ENCODE measurements at regions not wholly inside any gene's neighbourhood (a gene's known extent, or its start where the extent isn't known, plus 50 kb on each side); places are given as distances from the start of the nearest gene placed in this dataset.

DNA sequence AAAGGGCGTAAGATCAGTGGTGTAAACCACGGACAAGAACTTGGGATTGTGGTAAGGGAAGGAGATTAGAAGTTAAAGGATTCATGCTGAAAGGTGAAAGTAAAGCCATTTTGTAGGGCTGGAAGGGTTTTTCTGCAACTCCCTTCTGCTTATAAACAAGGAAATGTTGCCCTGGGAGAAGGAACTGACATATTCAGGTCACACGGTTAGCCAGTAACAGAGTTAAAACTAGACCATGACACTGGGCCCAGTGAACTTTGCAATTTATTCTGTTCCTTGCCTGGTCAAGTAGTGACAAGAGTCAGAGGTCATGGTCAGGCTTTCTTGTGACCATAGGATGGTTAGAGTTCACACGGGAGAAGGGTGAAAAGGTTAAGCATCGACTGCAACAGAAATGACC, 323.3 kb downstream of the DMRT2 start (continued):
- TF ChIP-seq, protein P1, sequence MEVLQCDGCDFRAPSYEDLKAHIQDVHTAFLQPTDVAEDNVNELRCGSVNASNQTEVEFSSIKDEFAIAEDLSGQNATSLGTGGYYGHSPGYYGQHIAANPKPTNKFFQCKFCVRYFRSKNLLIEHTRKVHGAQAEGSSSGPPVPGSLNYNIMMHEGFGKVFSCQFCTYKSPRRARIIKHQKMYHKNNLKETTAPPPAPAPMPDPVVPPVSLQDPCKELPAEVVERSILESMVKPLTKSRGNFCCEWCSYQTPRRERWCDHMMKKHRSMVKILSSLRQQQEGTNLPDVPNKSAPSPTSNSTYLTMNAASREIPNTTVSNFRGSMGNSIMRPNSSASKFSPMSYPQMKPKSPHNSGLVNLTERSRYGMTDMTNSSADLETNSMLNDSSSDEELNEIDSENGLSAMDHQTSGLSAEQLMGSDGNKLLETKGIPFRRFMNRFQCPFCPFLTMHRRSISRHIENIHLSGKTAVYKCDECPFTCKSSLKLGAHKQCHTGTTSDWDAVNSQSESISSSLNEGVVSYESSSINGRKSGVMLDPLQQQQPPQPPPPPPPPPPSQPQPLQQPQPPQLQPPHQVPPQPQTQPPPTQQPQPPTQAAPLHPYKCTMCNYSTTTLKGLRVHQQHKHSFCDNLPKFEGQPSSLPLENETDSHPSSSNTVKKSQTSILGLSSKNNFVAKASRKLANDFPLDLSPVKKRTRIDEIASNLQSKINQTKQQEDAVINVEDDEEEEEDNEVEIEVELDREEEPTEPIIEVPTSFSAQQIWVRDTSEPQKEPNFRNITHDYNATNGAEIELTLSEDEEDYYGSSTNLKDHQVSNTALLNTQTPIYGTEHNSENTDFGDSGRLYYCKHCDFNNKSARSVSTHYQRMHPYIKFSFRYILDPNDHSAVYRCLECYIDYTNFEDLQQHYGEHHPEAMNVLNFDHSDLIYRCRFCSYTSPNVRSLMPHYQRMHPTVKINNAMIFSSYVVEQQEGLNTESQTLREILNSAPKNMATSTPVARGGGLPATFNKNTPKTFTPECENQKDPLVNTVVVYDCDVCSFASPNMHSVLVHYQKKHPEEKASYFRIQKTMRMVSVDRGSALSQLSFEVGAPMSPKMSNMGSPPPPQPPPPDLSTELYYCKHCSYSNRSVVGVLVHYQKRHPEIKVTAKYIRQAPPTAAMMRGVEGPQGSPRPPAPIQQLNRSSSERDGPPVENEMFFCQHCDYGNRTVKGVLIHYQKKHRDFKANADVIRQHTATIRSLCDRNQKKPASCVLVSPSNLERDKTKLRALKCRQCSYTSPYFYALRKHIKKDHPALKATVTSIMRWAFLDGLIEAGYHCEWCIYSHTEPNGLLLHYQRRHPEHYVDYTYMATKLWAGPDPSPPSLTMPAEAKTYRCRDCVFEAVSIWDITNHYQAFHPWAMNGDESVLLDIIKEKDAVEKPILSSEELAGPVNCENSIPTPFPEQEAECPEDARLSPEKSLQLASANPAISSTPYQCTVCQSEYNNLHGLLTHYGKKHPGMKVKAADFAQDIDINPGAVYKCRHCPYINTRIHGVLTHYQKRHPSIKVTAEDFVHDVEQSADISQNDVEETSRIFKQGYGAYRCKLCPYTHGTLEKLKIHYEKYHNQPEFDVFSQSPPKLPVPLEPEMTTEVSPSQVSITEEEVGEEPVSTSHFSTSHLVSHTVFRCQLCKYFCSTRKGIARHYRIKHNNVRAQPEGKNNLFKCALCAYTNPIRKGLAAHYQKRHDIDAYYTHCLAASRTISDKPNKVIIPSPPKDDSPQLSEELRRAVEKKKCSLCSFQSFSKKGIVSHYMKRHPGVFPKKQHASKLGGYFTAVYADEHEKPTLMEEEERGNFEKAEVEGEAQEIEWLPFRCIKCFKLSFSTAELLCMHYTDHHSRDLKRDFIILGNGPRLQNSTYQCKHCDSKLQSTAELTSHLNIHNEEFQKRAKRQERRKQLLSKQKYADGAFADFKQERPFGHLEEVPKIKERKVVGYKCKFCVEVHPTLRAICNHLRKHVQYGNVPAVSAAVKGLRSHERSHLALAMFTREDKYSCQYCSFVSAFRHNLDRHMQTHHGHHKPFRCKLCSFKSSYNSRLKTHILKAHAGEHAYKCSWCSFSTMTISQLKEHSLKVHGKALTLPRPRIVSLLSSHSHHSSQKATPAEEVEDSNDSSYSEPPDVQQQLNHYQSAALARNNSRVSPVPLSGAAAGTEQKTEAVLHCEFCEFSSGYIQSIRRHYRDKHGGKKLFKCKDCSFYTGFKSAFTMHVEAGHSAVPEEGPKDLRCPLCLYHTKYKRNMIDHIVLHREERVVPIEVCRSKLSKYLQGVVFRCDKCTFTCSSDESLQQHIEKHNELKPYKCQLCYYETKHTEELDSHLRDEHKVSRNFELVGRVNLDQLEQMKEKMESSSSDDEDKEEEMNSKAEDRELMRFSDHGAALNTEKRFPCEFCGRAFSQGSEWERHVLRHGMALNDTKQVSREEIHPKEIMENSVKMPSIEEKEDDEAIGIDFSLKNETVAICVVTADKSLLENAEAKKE (CRISPR knock-in tag; IDR thresholded peaks at IDR 0.05): no peak
- TF ChIP-seq STAT1 (IDR thresholded peaks at IDR 0.05; ENCODE audit: unreplicated experiment) (no peak), EZH2 (IDR thresholded peaks at IDR 0.05; ENCODE audit: low read depth, unreplicated experiment) (no peak)

DNA sequence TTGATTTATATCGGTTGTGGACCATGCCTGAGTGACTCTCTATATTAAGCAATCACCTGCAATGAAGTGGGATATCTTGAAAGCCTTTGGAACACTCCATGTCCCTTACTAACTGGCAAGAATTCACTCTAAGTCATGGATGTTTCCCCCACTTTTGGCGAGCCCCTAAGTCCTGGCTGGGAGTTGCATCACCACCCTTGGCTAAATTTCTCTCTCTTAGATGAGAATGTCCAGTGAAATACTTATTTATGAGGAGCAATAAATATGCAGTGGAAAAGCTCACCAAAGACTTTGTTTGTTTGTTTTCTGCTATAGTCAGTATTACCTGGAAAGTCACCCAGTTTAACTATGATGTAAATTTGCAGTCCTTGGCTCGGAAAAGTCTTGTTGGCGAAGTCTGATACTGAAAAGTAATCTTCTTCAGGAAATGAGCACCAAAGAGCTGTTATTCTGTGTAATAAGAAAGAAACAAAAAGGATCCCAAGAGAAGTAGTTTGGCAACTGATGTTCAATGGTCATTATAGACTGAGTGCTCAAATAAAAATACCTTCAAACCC, 333.8 kb downstream of the DMRT2 start:
- H3K27ac ChIP-seq (ENCODE audit: low read depth): no peak overlapping the region
- H3K4me3 Mint-ChIP-seq: no peak overlapping the region
- no peaks in the 10 kb centered on the region for H3K27me3 ChIP-seq (ENCODE audit: insufficient read depth)
- H3K4me1 ChIP-seq (ENCODE audit: insufficient read depth): no peaks in the 10 kb centered on the region
- TF ChIP-seq EZH2 (IDR thresholded peaks at IDR 0.05; ENCODE audit: low read depth, unreplicated experiment) (no peak), EZH2phosphoT487 (IDR thresholded peaks at IDR 0.05; ENCODE audit: unreplicated experiment) (no peak), NANOG (IDR thresholded peaks at IDR 0.05; ENCODE audit: borderline replicate concordance) (no peak), STAT1 (IDR thresholded peaks at IDR 0.05; ENCODE audit: unreplicated experiment) (no peak), JUNB (IDR thresholded peaks at IDR 0.05; ENCODE audit: unreplicated experiment) (no peak), ZNF331 (CRISPR knock-in tag; IDR thresholded peaks at IDR 0.05; ENCODE audit: low read depth) (no peak)
- TF ChIP-seq, protein P2, sequence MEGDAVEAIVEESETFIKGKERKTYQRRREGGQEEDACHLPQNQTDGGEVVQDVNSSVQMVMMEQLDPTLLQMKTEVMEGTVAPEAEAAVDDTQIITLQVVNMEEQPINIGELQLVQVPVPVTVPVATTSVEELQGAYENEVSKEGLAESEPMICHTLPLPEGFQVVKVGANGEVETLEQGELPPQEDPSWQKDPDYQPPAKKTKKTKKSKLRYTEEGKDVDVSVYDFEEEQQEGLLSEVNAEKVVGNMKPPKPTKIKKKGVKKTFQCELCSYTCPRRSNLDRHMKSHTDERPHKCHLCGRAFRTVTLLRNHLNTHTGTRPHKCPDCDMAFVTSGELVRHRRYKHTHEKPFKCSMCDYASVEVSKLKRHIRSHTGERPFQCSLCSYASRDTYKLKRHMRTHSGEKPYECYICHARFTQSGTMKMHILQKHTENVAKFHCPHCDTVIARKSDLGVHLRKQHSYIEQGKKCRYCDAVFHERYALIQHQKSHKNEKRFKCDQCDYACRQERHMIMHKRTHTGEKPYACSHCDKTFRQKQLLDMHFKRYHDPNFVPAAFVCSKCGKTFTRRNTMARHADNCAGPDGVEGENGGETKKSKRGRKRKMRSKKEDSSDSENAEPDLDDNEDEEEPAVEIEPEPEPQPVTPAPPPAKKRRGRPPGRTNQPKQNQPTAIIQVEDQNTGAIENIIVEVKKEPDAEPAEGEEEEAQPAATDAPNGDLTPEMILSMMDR (conservative IDR thresholded peaks at IDR 0.05; ENCODE audit: low read depth in 2 of 2): no peak
- no peak for DNase-seq (ENCODE audit: low spot score)
- H3K79me2 ChIP-seq (replicated peaks; ENCODE audit: insufficient read depth): no peaks in the 10 kb centered on the region
- H3F3A ChIP-seq (replicated peaks; ENCODE audit: low read depth): no peaks in the 10 kb centered on the region
- H3K36me3 ChIP-seq (ENCODE audit: insufficient read depth): no peaks in the 10 kb centered on the region
- no peaks in the 10 kb centered on the region for H3K27me3 Mint-ChIP-seq (ENCODE audit: insufficient read depth, low read depth, poor library complexity)
- no peaks in the 10 kb centered on the region for H3K9me3 Mint-ChIP-seq
- no peaks in the 10 kb centered on the region for H3K9me2 ChIP-seq (ENCODE audit: insufficient read depth)
- no peak overlapping the region for H3K4me2 ChIP-seq
- no peaks in the 10 kb centered on the region for H4K20me1 ChIP-seq (replicated peaks; ENCODE audit: insufficient read depth)
- H2AFZ ChIP-seq: no peak overlapping the region
- H3K27ac Mint-ChIP-seq: no peak overlapping the region
- H3K36me3 Mint-ChIP-seq (ENCODE audit: low read depth): no peaks in the 10 kb centered on the region
- no peak for ATAC-seq
- no peak overlapping the region for H3K4me3 ChIP-seq
- H3K4me1 Mint-ChIP-seq: no peaks in the 10 kb centered on the region

Measured in GM23338 (cell line).